Testis (tissue), 2 donors: ENCODE measurements at regions not wholly inside any gene's neighbourhood (a gene's known extent, or its start where the extent isn't known, plus 50 kb on each side); places are given as distances from the start of the nearest gene placed in this dataset.

Source experiments
- DNase-seq: peaks from one replicate; pipeline ENCODE4 v3.0.0-alpha.2; 2019
- H3K27ac ChIP-seq, 2 donors: fragments of 200-600 bp; sonication (generic); one replicate each; pipeline ENCODE4 v1.5.1; 2019
- H3K27me3 ChIP-seq: fragments of 200-600 bp; sonication (generic); one replicate; pipeline ENCODE4 v1.5.1; 2019
- H3K36me3 ChIP-seq: fragments of 200-600 bp; sonication (generic); one replicate; pipeline ENCODE4 v1.5.1; 2017; ENCODE audit warnings: low read depth; ENCODE audit errors: missing control alignments
- H3K4me1 ChIP-seq: fragments of 200-600 bp; sonication (generic); one replicate; pipeline ENCODE4 v1.5.1; 2019
- H3K4me3 ChIP-seq, 2 donors: fragments of 200-600 bp; sonication (generic); one replicate each; pipeline ENCODE4 v1.5.1; 2017 to 2019
- H3K9me3 ChIP-seq: fragments of 200-600 bp; sonication (generic); one replicate; pipeline ENCODE4 v1.5.1; 2017
- CTCF ChIP-seq, 3 experiments: fragments of 450-650 bp in 2 of 3; fragments of 200-600 bp in 1 of 3; sonication (generic) in 1 of 3; IDR thresholded peaks; one replicate each; pipeline ENCODE4 v1.5.1; 2016 to 2019; ENCODE audit warnings: antibody characterized with exemption in 3 of 3, mild to moderate bottlenecking in 2 of 3, moderate library complexity in 1 of 3
- POLR2A ChIP-seq: fragments of 450-650 bp; IDR thresholded peaks from one replicate; pipeline ENCODE4 v1.6.1; 2017; ENCODE audit warnings: antibody characterized with exemption, mild to moderate bottlenecking, moderate library complexity
- WGBS, 2 donors: methylation state at CpG; one replicate each; pipeline ENCODE4 v1.1.5; 2018; 5-methylcytosine and 5-hydroxymethylcytosine counted together
- intact Hi-C: fragments of 100-400 bp; cut with DNase I; formaldehyde crosslinking; loops from one replicate; pipeline ENCODE4 v1.15.1; 2023; ENCODE audit warnings: low total_unique reads

GRCh38 chr3:74410276-74410941 is 204.1 kb downstream of the CNTN3 start:
- TF ChIP-seq CTCF (IDR thresholded peaks at IDR 0.05): no peak
- TF ChIP-seq POLR2A: no peak
- H3K27me3 ChIP-seq: no peaks in the 10 kb centered on the region
- intact Hi-C loops: no loop called here
- no peak overlapping the region for H3K4me3 ChIP-seq
- H3K27ac ChIP-seq: no peak overlapping the region
- no peak for DNase-seq
- H3K36me3 ChIP-seq: no peaks in the 10 kb centered on the region
- no peaks in the 10 kb centered on the region for H3K4me1 ChIP-seq
- H3K9me3 ChIP-seq: no peaks in the 10 kb centered on the region
- WGBS, 2 donors: 89 to 98% methylated on average over 2 of the region's 2 CpGs

DNA sequence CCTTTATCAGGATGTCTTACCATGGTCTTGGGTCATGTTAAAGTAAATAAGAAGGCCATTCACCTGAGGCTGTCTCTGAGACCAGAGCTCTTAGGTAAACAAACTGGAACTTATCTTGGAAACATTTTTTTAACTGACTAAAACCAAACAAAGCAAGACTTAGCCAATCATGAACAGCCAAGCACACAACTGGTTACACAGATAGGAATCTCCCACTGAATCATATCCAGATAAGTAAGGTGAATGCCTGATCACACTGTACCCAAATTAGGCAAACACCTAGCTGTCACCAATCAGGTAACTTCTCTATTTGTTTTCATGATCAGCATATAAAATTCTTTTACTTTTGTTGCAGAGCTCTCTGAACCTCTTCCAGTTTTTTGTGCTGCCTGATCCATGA is 205.4 kb downstream of the CNTN3 start:
- Histone ChIP-seq H3K4me3 (no peak overlapping the region), H3K36me3 (no peaks in the 10 kb centered on the region), H3K9me3 (no peaks in the 10 kb centered on the region), H3K27ac (no peak overlapping the region), H3K27me3 (no peaks in the 10 kb centered on the region), H3K4me1 (no peaks in the 10 kb centered on the region)
- TF ChIP-seq CTCF (IDR thresholded peaks at IDR 0.05) (no peak), POLR2A (no peak)
- DNase-seq: no peak
- intact Hi-C loops: no loop called here

- Histone ChIP-seq H3K9me3 (no peaks in the 10 kb centered on the region), H3K27ac (no peak overlapping the region), H3K27me3 (no peaks in the 10 kb centered on the region), H3K4me1 (no peaks in the 10 kb centered on the region), H3K4me3 (no peak overlapping the region), H3K36me3 (no peaks in the 10 kb centered on the region)
- DNase-seq: no peak
- no peak for TF ChIP-seq POLR2A
- TF ChIP-seq CTCF (IDR thresholded peaks at IDR 0.05): no peak
- intact Hi-C loops: no loop called here
- 85 to 94% methylated on average over 2 of the region's 2 CpGs for WGBS, 2 donors
Observed at GRCh38 chr3:74403307-74403706, 211.2 kb downstream of the CNTN3 start.

GRCh38 chr3:74402821-74403220 is 211.6 kb downstream of the CNTN3 start:
- H3K4me1 ChIP-seq: no peaks in the 10 kb centered on the region
- no peaks in the 10 kb centered on the region for H3K27me3 ChIP-seq
- DNase-seq: no peak
- intact Hi-C loops: no loop called here
- H3K4me3 ChIP-seq: no peak overlapping the region
- no peaks in the 10 kb centered on the region for H3K9me3 ChIP-seq
- H3K27ac ChIP-seq: no peak overlapping the region
- TF ChIP-seq POLR2A (no peak), CTCF (IDR thresholded peaks at IDR 0.05) (no peak)
- WGBS, 2 donors: 76 to 87% methylated on average over 3 of the region's 3 CpGs
- H3K36me3 ChIP-seq: no peaks in the 10 kb centered on the region

- no peak overlapping the region for H3K4me3 ChIP-seq
- WGBS, 2 donors: 31 to 32% methylated on average over 3 of the region's 3 CpGs
- no peak for TF ChIP-seq POLR2A
- TF ChIP-seq CTCF (IDR thresholded peaks at IDR 0.05): no peak
Observed at GRCh38 chr3:74393426-74393825, 221.0 kb downstream of the CNTN3 start.

More at GRCh38 chr3:74393426-74393825, 221.0 kb downstream of the CNTN3 start:
- H3K36me3 ChIP-seq: no peaks in the 10 kb centered on the region
- H3K27me3 ChIP-seq: no peaks in the 10 kb centered on the region
- DNase-seq: no peak
- no peaks in the 10 kb centered on the region for H3K9me3 ChIP-seq
- H3K4me1 ChIP-seq: no peaks in the 10 kb centered on the region
- no peak overlapping the region for H3K27ac ChIP-seq
- intact Hi-C loops: no loop called here
